ENCODE measurements at regions not wholly inside any gene's neighbourhood (a gene's known extent, or its start where the extent isn't known, plus 50 kb on each side); places are given as distances from the start of the nearest gene placed in this dataset.

DNA sequence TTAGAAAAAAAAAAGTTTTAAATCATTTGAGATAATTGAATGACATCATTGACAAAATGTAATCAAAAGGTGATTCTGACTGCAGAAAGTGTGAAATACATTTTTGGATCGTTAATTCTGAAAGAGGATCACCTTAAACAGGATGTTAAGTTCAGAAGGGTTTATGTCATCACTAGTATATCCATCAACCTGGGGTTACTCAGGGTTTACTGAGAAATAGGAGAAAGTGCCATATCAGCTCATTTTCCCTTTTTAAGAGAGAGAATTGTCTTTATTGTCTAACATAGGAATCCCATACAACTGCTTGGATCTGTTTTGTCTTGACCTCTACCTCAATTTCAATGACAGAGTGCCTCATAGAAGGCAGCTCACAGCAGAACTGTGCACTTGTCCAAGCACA lies 466.1 kb upstream of the LINC00305 start:
- no peak for DNase-seq (ENCODE audit: low read depth in 1 of 2, low spot score in 1 of 2)
- no peak for TF ChIP-seq GABPA (IDR thresholded peaks at IDR 0.05; ENCODE audit: low read depth)
- no peak for TF ChIP-seq POLR2AphosphoS5 (IDR thresholded peaks at IDR 0.05; ENCODE audit: low read depth)
- no peak for TF ChIP-seq CTCF (IDR thresholded peaks at IDR 0.05; ENCODE audit: insufficient read depth, low read length)
- TF ChIP-seq SPI1 (IDR thresholded peaks at IDR 0.05; ENCODE audit: borderline replicate concordance, low read depth): no peak
- Histone ChIP-seq H3K4me3 (replicated peaks; ENCODE audit: insufficient read depth, low read length) (no peak overlapping the region), H3K27ac (replicated peaks) (no peak overlapping the region), H3K27me3 (ENCODE audit: insufficient read depth, poor library complexity, severe bottlenecking) (no peaks in the 10 kb centered on the region)

DNA sequence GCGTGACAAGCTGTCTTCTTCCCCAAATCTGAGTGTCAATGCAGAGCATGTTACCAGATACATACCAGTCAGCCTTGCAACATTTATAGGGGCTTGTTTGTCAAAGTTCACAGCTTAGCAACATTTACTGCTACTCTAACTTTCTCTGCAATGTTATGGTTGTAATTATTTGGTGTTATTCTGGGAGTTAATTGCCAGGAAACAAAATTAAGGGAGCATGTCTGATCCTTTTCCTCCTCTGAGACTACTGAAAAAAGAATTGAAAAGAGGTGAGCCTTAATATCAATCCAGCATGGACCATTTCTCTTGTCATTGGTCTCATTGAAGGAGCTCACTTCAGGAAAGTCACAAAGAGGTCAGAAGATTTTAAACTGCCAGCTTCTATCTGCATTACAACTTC lies 465.6 kb upstream of the LINC00305 start:
- TF ChIP-seq SPI1 (IDR thresholded peaks at IDR 0.05; ENCODE audit: borderline replicate concordance, low read depth) (no peak), GABPA (IDR thresholded peaks at IDR 0.05; ENCODE audit: low read depth) (no peak), POLR2AphosphoS5 (IDR thresholded peaks at IDR 0.05; ENCODE audit: low read depth) (no peak), CTCF (IDR thresholded peaks at IDR 0.05; ENCODE audit: insufficient read depth, low read length) (no peak)
- TF ChIP-seq, protein P1, sequence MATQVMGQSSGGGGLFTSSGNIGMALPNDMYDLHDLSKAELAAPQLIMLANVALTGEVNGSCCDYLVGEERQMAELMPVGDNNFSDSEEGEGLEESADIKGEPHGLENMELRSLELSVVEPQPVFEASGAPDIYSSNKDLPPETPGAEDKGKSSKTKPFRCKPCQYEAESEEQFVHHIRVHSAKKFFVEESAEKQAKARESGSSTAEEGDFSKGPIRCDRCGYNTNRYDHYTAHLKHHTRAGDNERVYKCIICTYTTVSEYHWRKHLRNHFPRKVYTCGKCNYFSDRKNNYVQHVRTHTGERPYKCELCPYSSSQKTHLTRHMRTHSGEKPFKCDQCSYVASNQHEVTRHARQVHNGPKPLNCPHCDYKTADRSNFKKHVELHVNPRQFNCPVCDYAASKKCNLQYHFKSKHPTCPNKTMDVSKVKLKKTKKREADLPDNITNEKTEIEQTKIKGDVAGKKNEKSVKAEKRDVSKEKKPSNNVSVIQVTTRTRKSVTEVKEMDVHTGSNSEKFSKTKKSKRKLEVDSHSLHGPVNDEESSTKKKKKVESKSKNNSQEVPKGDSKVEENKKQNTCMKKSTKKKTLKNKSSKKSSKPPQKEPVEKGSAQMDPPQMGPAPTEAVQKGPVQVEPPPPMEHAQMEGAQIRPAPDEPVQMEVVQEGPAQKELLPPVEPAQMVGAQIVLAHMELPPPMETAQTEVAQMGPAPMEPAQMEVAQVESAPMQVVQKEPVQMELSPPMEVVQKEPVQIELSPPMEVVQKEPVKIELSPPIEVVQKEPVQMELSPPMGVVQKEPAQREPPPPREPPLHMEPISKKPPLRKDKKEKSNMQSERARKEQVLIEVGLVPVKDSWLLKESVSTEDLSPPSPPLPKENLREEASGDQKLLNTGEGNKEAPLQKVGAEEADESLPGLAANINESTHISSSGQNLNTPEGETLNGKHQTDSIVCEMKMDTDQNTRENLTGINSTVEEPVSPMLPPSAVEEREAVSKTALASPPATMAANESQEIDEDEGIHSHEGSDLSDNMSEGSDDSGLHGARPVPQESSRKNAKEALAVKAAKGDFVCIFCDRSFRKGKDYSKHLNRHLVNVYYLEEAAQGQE (IDR thresholded peaks at IDR 0.05; ENCODE audit: insufficient replicate concordance, low read depth): no peak
- DNase-seq (ENCODE audit: low read depth in 1 of 2, low spot score in 1 of 2): no peak
- Histone ChIP-seq H3K27ac (replicated peaks) (no peak overlapping the region), H3K4me3 (replicated peaks; ENCODE audit: insufficient read depth, low read length) (no peak overlapping the region), H3K27me3 (ENCODE audit: insufficient read depth, poor library complexity, severe bottlenecking) (no peaks in the 10 kb centered on the region)

- no peaks in the 10 kb centered on the region for H3K27me3 ChIP-seq (ENCODE audit: insufficient read depth, poor library complexity, severe bottlenecking)
- no peak for DNase-seq (ENCODE audit: low read depth in 1 of 2, low spot score in 1 of 2)
- TF ChIP-seq GABPA (IDR thresholded peaks at IDR 0.05; ENCODE audit: low read depth) (no peak), SPI1 (IDR thresholded peaks at IDR 0.05; ENCODE audit: borderline replicate concordance, low read depth) (no peak), POLR2AphosphoS5 (IDR thresholded peaks at IDR 0.05; ENCODE audit: low read depth) (no peak), CTCF (IDR thresholded peaks at IDR 0.05; ENCODE audit: insufficient read depth, low read length) (no peak)
- TF ChIP-seq, protein P1 (IDR thresholded peaks at IDR 0.05; ENCODE audit: insufficient replicate concordance, low read depth): no peak
- no peak overlapping the region for H3K27ac ChIP-seq (replicated peaks)
- no peak overlapping the region for H3K4me3 ChIP-seq (replicated peaks; ENCODE audit: insufficient read depth, low read length)
Measured at GRCh38 chr18:64592246-64592645, 443.4 kb upstream of the LINC00305 start.

DNA sequence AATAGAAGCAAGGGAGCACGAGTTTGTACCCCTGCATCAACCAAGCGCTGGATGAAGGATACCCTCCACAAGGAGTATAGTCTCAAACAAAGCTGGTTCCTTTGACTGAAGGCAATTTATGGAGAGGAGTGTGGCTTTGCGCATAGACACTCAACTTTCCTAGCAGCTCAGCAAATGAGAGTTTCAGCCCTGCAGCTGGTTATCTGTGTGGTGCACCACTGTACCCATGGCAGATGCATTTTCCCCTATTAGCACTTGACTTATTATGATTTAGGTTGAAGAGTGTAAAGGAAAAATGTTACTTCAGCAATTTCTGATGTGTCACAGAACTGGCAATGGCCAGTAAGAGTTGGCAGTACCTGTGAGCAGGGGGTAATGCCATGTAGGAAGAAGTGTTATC lies 440.1 kb upstream of the LINC00305 start:
- Histone ChIP-seq H3K27me3 (ENCODE audit: insufficient read depth, poor library complexity, severe bottlenecking) (no peaks in the 10 kb centered on the region), H3K4me3 (replicated peaks; ENCODE audit: insufficient read depth, low read length) (no peak overlapping the region), H3K27ac (replicated peaks) (no peak overlapping the region)
- no peak for DNase-seq (ENCODE audit: low read depth in 1 of 2, low spot score in 1 of 2)
- TF ChIP-seq, protein P1 (IDR thresholded peaks at IDR 0.05; ENCODE audit: insufficient replicate concordance, low read depth): no peak
- TF ChIP-seq SPI1 (IDR thresholded peaks at IDR 0.05; ENCODE audit: borderline replicate concordance, low read depth) (no peak), POLR2AphosphoS5 (IDR thresholded peaks at IDR 0.05; ENCODE audit: low read depth) (no peak), CTCF (IDR thresholded peaks at IDR 0.05; ENCODE audit: insufficient read depth, low read length) (no peak), GABPA (IDR thresholded peaks at IDR 0.05; ENCODE audit: low read depth) (no peak)
